KMS-11 (cell line): ENCODE measurements at regions not wholly inside any gene's neighbourhood (a gene's known extent, or its start where the extent isn't known, plus 50 kb on each side); places are given as distances from the start of the nearest gene placed in this dataset.

Source experiments
- H2AFZ ChIP-seq: fragments of 200-600 bp; sonication (generic); 2 replicates; pipeline ENCODE4 v1.6.1; 2016; ENCODE audit warnings: antibody characterized with exemption, mixed run types, low read depth
- H3K27ac ChIP-seq: fragments of 200-600 bp; sonication (generic); 2 replicates; pipeline ENCODE4 v1.6.1; 2016; ENCODE audit warnings: mild to moderate bottlenecking, mixed run types
- H3K27me3 ChIP-seq: fragments of 200-600 bp; sonication (generic); 2 replicates; pipeline ENCODE4 v1.6.1; 2017; ENCODE audit warnings: mild to moderate bottlenecking, low read depth, mixed run types, moderate library complexity; ENCODE audit not compliant: insufficient read depth
- H3K36me3 ChIP-seq: fragments of 200-600 bp; sonication (generic); 2 replicates; pipeline ENCODE4 v1.6.1; 2017; ENCODE audit warnings: mild to moderate bottlenecking, mixed run types; ENCODE audit not compliant: insufficient read depth
- H3K4me1 ChIP-seq: fragments of 200-600 bp; sonication (generic); 2 replicates; pipeline ENCODE4 v1.6.1; 2016; ENCODE audit warnings: mild to moderate bottlenecking, low read depth, mixed run types; ENCODE audit not compliant: poor library complexity, severe bottlenecking
- H3K4me2 ChIP-seq: fragments of 200-600 bp; sonication (generic); 2 replicates; pipeline ENCODE4 v1.7.0; 2016; ENCODE audit warnings: mild to moderate bottlenecking, mixed run types
- H3K4me3 ChIP-seq: fragments of 200-600 bp; sonication (generic); IDR thresholded peaks from 2 replicates; pipeline ENCODE4 v1.6.1; 2017; ENCODE audit warnings: low read depth, low read length, mixed read lengths; ENCODE audit not compliant: insufficient read depth
- H3K79me2 ChIP-seq: fragments of 200-600 bp; sonication (generic); 2 replicates; pipeline ENCODE4 v1.6.1; 2016; ENCODE audit warnings: low read depth, mixed run types; ENCODE audit not compliant: insufficient read depth
- H3K9ac ChIP-seq: fragments of 200-600 bp; sonication (generic); 2 replicates; pipeline ENCODE4 v1.6.1; 2016; ENCODE audit warnings: mild to moderate bottlenecking, mixed run types
- H4K20me1 ChIP-seq: fragments of 200-600 bp; sonication (generic); 2 replicates; pipeline ENCODE4 v1.6.1; 2016; ENCODE audit warnings: mild to moderate bottlenecking, mixed run types; ENCODE audit not compliant: insufficient read depth
- TF ChIP-seq, protein P1 (sequence below): fragments of 200-600 bp; sonication (generic); conservative IDR thresholded peaks from 2 replicates; pipeline ENCODE4 v1.6.1; 2017; ENCODE audit warnings: low read depth, mild to moderate bottlenecking, antibody characterized with exemption, low read length, moderate library complexity, mixed read lengths

DNA sequence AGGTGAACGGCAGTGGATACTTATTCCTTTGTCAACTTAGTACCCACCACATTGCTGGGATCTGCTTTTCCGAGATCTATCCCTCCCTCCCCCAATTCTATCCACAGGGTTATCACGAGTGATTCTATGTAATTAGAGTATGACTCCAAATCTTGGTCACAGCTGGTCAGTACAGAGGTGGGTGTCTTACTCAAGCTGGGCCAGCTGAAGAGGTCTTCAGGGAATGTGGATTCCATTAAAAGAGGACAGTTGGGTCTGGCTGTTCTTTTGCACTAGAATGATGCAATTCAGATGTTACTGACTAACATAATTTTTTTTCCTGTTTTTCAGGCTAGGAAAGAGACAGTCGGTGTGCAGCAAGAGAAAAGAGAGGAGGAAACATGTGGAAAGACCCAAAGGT lies 92.3 kb downstream of the HS3ST1 start:
- no peaks in the 10 kb centered on the region for H3K27me3 ChIP-seq
- no peak overlapping the region for H3K27ac ChIP-seq
- no peak overlapping the region for H3K4me3 ChIP-seq
- H4K20me1 ChIP-seq = no peaks in the 10 kb centered on the region
- H3K9ac ChIP-seq = no peak overlapping the region
- no peak overlapping the region for H3K4me2 ChIP-seq
- TF ChIP-seq, protein P1, sequence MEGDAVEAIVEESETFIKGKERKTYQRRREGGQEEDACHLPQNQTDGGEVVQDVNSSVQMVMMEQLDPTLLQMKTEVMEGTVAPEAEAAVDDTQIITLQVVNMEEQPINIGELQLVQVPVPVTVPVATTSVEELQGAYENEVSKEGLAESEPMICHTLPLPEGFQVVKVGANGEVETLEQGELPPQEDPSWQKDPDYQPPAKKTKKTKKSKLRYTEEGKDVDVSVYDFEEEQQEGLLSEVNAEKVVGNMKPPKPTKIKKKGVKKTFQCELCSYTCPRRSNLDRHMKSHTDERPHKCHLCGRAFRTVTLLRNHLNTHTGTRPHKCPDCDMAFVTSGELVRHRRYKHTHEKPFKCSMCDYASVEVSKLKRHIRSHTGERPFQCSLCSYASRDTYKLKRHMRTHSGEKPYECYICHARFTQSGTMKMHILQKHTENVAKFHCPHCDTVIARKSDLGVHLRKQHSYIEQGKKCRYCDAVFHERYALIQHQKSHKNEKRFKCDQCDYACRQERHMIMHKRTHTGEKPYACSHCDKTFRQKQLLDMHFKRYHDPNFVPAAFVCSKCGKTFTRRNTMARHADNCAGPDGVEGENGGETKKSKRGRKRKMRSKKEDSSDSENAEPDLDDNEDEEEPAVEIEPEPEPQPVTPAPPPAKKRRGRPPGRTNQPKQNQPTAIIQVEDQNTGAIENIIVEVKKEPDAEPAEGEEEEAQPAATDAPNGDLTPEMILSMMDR = no peak
- H3K4me1 ChIP-seq = no peaks in the 10 kb centered on the region
- no peaks in the 10 kb centered on the region for H3K79me2 ChIP-seq
- no peaks in the 10 kb centered on the region for H3K36me3 ChIP-seq
- H2AFZ ChIP-seq = no peak overlapping the region

- Histone ChIP-seq H2AFZ (no peak overlapping the region), H3K79me2 (no peaks in the 10 kb centered on the region), H3K27ac (no peak overlapping the region), H3K4me3 (no peak overlapping the region), H3K36me3 (no peaks in the 10 kb centered on the region), H4K20me1 (no peaks in the 10 kb centered on the region), H3K4me1 (no peaks in the 10 kb centered on the region), H3K4me2 (no peak overlapping the region), H3K9ac (no peak overlapping the region), H3K27me3 (no peaks in the 10 kb centered on the region)
- TF ChIP-seq, protein P1 = no peak
Measured at GRCh38 chr4:11334887-11335286, 93.8 kb downstream of the HS3ST1 start.

- Histone ChIP-seq H3K27ac (no peak overlapping the region), H3K36me3 (no peaks in the 10 kb centered on the region), H3K4me2 (no peak overlapping the region), H3K27me3 (no peaks in the 10 kb centered on the region), H3K4me3 (no peak overlapping the region), H4K20me1 (no peaks in the 10 kb centered on the region), H3K9ac (no peak overlapping the region), H2AFZ (no peak overlapping the region), H3K79me2 (no peaks in the 10 kb centered on the region), H3K4me1 (no peaks in the 10 kb centered on the region)
- TF ChIP-seq, protein P1 = no peak
Measured at GRCh38 chr4:11328401-11328800, 100.3 kb downstream of the HS3ST1 start.

- Histone ChIP-seq H3K36me3 (no peaks in the 10 kb centered on the region), H3K9ac (no peak overlapping the region), H3K4me3 (no peak overlapping the region), H4K20me1 (no peaks in the 10 kb centered on the region), H2AFZ (no peak overlapping the region), H3K4me1 (no peaks in the 10 kb centered on the region), H3K27ac (no peak overlapping the region), H3K27me3 (no peaks in the 10 kb centered on the region), H3K79me2 (no peaks in the 10 kb centered on the region), H3K4me2 (no peak overlapping the region)
- TF ChIP-seq, protein P1 = no peak
Measured at GRCh38 chr4:11326021-11326420, 102.7 kb downstream of the HS3ST1 start.

GRCh38 chr4:11323771-11324170 lies 104.9 kb downstream of the HS3ST1 start:
- Histone ChIP-seq H3K27ac (no peak overlapping the region), H2AFZ (no peak overlapping the region), H3K79me2 (no peaks in the 10 kb centered on the region), H3K27me3 (no peaks in the 10 kb centered on the region), H3K4me3 (no peak overlapping the region), H3K4me2 (no peak overlapping the region), H3K36me3 (no peaks in the 10 kb centered on the region), H4K20me1 (no peaks in the 10 kb centered on the region), H3K4me1 (no peaks in the 10 kb centered on the region), H3K9ac (no peak overlapping the region)
- TF ChIP-seq, protein P1 = no peak
